SK-N-SH (cell line): ENCODE measurements at regions not wholly inside any gene's neighbourhood (a gene's known extent, or its start where the extent isn't known, plus 50 kb on each side); places are given as distances from the start of the nearest gene placed in this dataset.

Experiments used
- CTCF ChIA-PET: fragments of 300-600, 350-600 bp; formaldehyde crosslinking; extraction: SDS; loops from one replicate; lab custom pipeline; 2021; lab: Yijun Ruan, JAX
- POLR2A ChIA-PET: fragments of 350-600 bp; sonication (Branson Sonifier 250); formaldehyde crosslinking; extraction: SDS; loops from one replicate; lab custom pipeline; 2020; ENCODE audit warnings: antibody characterized with exemption, inconsistent platforms; lab: Yijun Ruan, JAX
- DNase-seq: peaks from one replicate; pipeline ENCODE4 v3.0.0; 2012
- H2AFZ ChIP-seq: fragments of 200-600 bp; sonication (generic); 2 replicates; pipeline ENCODE4 v1.8.1; 2016; ENCODE audit warnings: antibody characterized with exemption, mild to moderate bottlenecking, low read depth
- H3F3A ChIP-seq: fragments of 200-600 bp; sonication (generic); replicated peaks from 2 replicates; pipeline ENCODE3; 2016; ENCODE audit warnings: antibody characterized with exemption, mild to moderate bottlenecking; ENCODE audit not compliant: insufficient read depth
- H3K27ac ChIP-seq, 2 experiments: fragments of 200-500 bp in 1 of 2; fragments of 200-600 bp in 1 of 2; sonication (Bioruptor generic) in 1 of 2; sonication (generic), shearing (Covaris generic) in 1 of 2; 2 replicates each; pipeline versions ENCODE4 v1.5.1 to v1.6.1; 2014 to 2016; ENCODE audit warnings: low read depth in 2 of 2, inconsistent platforms in 1 of 2, low read length in 1 of 2, mild to moderate bottlenecking in 1 of 2, mixed read lengths in 1 of 2
- H3K27me3 ChIP-seq: fragments of 200-600 bp; sonication (generic), shearing (Covaris generic); 2 replicates; pipeline ENCODE4 v1.6.1; 2016; ENCODE audit warnings: mixed run types; ENCODE audit not compliant: insufficient read depth
- H3K36me3 ChIP-seq, 2 experiments: fragments of 200-500 bp in 1 of 2; fragments of 200-600 bp in 1 of 2; sonication (Bioruptor generic) in 1 of 2; sonication (generic) in 1 of 2; replicated peaks in 1 of 2; 2 replicates each; pipeline versions ENCODE3 to v1.5.1; 2014 to 2016; ENCODE audit warnings: low read length in 1 of 2, mild to moderate bottlenecking in 1 of 2; ENCODE audit not compliant: insufficient read depth in 2 of 2, control insufficient read depth in 1 of 2
- H3K4me1 ChIP-seq, 2 experiments: fragments of 200-500 bp in 1 of 2; fragments of 200-600 bp in 1 of 2; sonication (Bioruptor generic) in 1 of 2; sonication (generic), shearing (Covaris generic) in 1 of 2; 2 replicates each; pipeline versions ENCODE4 v1.5.1 to v1.6.1; 2014 to 2016; ENCODE audit warnings: low read depth in 1 of 2, low read length in 1 of 2, mixed run types in 1 of 2; ENCODE audit not compliant: insufficient read depth in 2 of 2, control insufficient read depth in 1 of 2
- H3K4me2 ChIP-seq: fragments of 200-600 bp; sonication (generic), shearing (Covaris generic); 2 replicates; pipeline ENCODE4 v1.6.1; 2017; ENCODE audit warnings: mixed run types
- H3K4me3 ChIP-seq, 2 experiments: fragments of 200-500 bp in 1 of 2; fragments of 200-600 bp in 1 of 2; sonication (Bioruptor generic) in 1 of 2; sonication (generic), shearing (Covaris generic) in 1 of 2; 2 replicates each; pipeline versions ENCODE4 v1.5.1 to v1.8.1; 2014 to 2016; ENCODE audit warnings: low read depth in 2 of 2, inconsistent platforms in 1 of 2, low read length in 1 of 2, mild to moderate bottlenecking in 1 of 2, mixed read lengths in 1 of 2, moderate library complexity in 1 of 2
- H3K79me2 ChIP-seq: fragments of 200-600 bp; sonication (generic); 2 replicates; pipeline ENCODE4 v1.8.1; 2017; ENCODE audit warnings: mild to moderate bottlenecking; ENCODE audit not compliant: insufficient read depth
- H3K9ac ChIP-seq: fragments of 200-600 bp; sonication (generic); 2 replicates; pipeline ENCODE4 v1.6.1; 2017; ENCODE audit warnings: mixed run types
- H3K9me2 ChIP-seq: fragments of 200-600 bp; sonication (generic); 2 replicates; pipeline ENCODE4 v1.6.1; 2017; ENCODE audit warnings: mixed run types
- H3K9me3 ChIP-seq: fragments of 200-600 bp; sonication (generic); 2 replicates; pipeline ENCODE4 v1.6.1; 2017; ENCODE audit warnings: mixed run types, mild to moderate bottlenecking, moderate library complexity
- H4K20me1 ChIP-seq: fragments of 200-600 bp; sonication (generic); 2 replicates; pipeline ENCODE4 v1.6.1; 2017; ENCODE audit warnings: mild to moderate bottlenecking, mixed run types; ENCODE audit not compliant: insufficient read depth
- CHD2 ChIP-seq: fragments of 150-350 bp; IDR thresholded peaks from 2 replicates; pipeline ENCODE4 v1.6.1; 2018; ENCODE audit warnings: low read length; ENCODE audit not compliant: partially characterized antibody
- FOSL2 ChIP-seq: IDR thresholded peaks from 2 replicates; pipeline ENCODE4 v1.4.0; 2012; ENCODE audit warnings: low read depth, mild to moderate bottlenecking, moderate library complexity, borderline replicate concordance
- FOXM1 ChIP-seq: IDR thresholded peaks from 2 replicates; pipeline ENCODE4 v1.4.0; 2012; ENCODE audit warnings: low read depth, mild to moderate bottlenecking
- GATA2 ChIP-seq: sonication (generic); formaldehyde crosslinking; IDR thresholded peaks from 2 replicates; pipeline ENCODE4 v1.5.0; 2020; ENCODE audit warnings: mild to moderate bottlenecking, missing genetic modification reagents
- MEF2A ChIP-seq: IDR thresholded peaks from 2 replicates; pipeline ENCODE4 v1.4.0; 2012; ENCODE audit warnings: low read depth, borderline replicate concordance
- NFIC ChIP-seq: IDR thresholded peaks from 2 replicates; pipeline ENCODE4 v1.4.0; 2012; ENCODE audit warnings: borderline replicate concordance
- NRF1 ChIP-seq: IDR thresholded peaks from 2 replicates; pipeline ENCODE4 v1.6.1; 2012; ENCODE audit warnings: low read depth, mild to moderate bottlenecking, low read length
- POLR2AphosphoS5 ChIP-seq: IDR thresholded peaks from 2 replicates; pipeline ENCODE4 v1.6.1; 2012; ENCODE audit warnings: low read depth, low read length
- RCOR1 ChIP-seq: fragments of 150-350 bp; IDR thresholded peaks from 2 replicates; pipeline ENCODE4 v1.6.1; 2017; ENCODE audit warnings: antibody characterized with exemption, low read length
- RFX5 ChIP-seq: IDR thresholded peaks from 2 replicates; pipeline ENCODE4 v1.6.1; 2012; ENCODE audit warnings: mild to moderate bottlenecking, improper control_type of control experiment, low read length
- RXRA ChIP-seq: IDR thresholded peaks from 2 replicates; pipeline ENCODE4 v1.4.0; 2012; ENCODE audit warnings: low read depth, mild to moderate bottlenecking, borderline replicate concordance
- SIN3A ChIP-seq: IDR thresholded peaks from 2 replicates; pipeline ENCODE4 v1.6.1; 2012; ENCODE audit warnings: low read depth, mild to moderate bottlenecking, low read length, moderate library complexity, borderline replicate concordance
- TAF1 ChIP-seq: IDR thresholded peaks from 2 replicates; pipeline ENCODE4 v1.6.1; 2012; ENCODE audit warnings: low read depth, mild to moderate bottlenecking, low read length, moderate library complexity, borderline replicate concordance
- TEAD4 ChIP-seq: IDR thresholded peaks from 2 replicates; pipeline ENCODE4 v1.4.0; 2012; ENCODE audit warnings: mild to moderate bottlenecking, borderline replicate concordance; ENCODE audit not compliant: insufficient read depth
- WGBS: methylation state at CpG from one replicate; pipeline ENCODE4 v1.1.6; 2017; ENCODE audit warnings: low lambda C conversion rate; 5-methylcytosine and 5-hydroxymethylcytosine counted together
- TF ChIP-seq, protein P1 (sequence below): IDR thresholded peaks from 2 replicates; pipeline ENCODE4 v1.4.0; 2012; ENCODE audit warnings: low read depth, borderline replicate concordance
- TF ChIP-seq, protein P2 (sequence below): IDR thresholded peaks from 2 replicates; pipeline ENCODE4; 2012
- TF ChIP-seq, protein P3 (sequence below): IDR thresholded peaks from 2 replicates; pipeline ENCODE4 v1.6.1; 2012; ENCODE audit warnings: mild to moderate bottlenecking, low read depth, low read length, moderate library complexity
- TF ChIP-seq, protein P4 (sequence below): IDR thresholded peaks from 2 replicates; pipeline ENCODE4 v1.4.0; 2012; ENCODE audit warnings: low read depth

DNA sequence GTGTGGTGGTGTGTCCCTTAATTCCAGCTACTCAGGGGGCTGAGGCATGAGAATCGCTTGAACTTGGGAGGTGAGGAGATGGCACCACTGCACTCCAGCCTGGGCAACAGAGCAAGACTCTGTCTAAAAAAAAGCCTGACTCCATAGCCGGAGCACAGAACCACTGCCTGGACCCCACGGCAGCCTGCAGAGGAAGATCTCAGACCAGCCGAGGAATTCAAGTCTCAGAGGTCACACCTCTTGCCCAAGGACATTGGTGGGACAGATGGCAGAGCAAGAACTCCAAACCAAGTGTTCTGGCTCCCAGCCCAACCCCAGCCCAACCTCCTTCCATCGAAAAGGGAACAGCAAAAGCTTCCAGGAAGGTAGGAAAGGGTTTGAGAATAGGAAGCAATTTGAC is 70.8 kb downstream of the SMIM20 start (continued):
- TF ChIP-seq, protein P1, sequence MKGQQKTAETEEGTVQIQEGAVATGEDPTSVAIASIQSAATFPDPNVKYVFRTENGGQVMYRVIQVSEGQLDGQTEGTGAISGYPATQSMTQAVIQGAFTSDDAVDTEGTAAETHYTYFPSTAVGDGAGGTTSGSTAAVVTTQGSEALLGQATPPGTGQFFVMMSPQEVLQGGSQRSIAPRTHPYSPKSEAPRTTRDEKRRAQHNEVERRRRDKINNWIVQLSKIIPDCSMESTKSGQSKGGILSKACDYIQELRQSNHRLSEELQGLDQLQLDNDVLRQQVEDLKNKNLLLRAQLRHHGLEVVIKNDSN, result no peak
- TF ChIP-seq, protein P2, sequence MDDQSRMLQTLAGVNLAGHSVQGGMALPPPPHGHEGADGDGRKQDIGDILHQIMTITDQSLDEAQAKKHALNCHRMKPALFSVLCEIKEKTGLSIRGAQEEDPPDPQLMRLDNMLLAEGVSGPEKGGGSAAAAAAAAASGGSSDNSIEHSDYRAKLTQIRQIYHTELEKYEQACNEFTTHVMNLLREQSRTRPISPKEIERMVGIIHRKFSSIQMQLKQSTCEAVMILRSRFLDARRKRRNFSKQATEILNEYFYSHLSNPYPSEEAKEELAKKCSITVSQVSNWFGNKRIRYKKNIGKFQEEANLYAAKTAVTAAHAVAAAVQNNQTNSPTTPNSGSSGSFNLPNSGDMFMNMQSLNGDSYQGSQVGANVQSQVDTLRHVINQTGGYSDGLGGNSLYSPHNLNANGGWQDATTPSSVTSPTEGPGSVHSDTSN, result no peak
- TF ChIP-seq, protein P3, sequence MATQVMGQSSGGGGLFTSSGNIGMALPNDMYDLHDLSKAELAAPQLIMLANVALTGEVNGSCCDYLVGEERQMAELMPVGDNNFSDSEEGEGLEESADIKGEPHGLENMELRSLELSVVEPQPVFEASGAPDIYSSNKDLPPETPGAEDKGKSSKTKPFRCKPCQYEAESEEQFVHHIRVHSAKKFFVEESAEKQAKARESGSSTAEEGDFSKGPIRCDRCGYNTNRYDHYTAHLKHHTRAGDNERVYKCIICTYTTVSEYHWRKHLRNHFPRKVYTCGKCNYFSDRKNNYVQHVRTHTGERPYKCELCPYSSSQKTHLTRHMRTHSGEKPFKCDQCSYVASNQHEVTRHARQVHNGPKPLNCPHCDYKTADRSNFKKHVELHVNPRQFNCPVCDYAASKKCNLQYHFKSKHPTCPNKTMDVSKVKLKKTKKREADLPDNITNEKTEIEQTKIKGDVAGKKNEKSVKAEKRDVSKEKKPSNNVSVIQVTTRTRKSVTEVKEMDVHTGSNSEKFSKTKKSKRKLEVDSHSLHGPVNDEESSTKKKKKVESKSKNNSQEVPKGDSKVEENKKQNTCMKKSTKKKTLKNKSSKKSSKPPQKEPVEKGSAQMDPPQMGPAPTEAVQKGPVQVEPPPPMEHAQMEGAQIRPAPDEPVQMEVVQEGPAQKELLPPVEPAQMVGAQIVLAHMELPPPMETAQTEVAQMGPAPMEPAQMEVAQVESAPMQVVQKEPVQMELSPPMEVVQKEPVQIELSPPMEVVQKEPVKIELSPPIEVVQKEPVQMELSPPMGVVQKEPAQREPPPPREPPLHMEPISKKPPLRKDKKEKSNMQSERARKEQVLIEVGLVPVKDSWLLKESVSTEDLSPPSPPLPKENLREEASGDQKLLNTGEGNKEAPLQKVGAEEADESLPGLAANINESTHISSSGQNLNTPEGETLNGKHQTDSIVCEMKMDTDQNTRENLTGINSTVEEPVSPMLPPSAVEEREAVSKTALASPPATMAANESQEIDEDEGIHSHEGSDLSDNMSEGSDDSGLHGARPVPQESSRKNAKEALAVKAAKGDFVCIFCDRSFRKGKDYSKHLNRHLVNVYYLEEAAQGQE, result no peak
- TF ChIP-seq FOSL2, result no peak

DNA sequence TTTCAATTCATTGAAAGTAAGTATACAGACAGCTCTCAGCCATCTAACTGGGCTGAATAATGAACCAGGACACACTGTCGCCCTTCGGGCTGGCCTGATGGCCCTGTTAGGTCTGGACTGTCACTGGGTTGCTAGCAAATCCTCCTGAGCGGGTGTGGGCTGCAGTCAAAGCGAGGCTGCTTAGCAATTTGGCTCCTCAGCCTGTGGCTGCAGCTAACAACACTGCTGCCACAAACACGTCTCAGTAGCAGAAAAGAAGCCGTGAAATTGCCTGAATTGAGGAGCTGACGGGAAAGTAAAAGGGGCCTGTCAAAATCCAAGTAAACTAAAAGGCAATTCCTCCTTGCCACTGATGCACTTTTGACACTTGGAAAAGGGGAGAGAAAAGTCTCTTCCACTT is 72.8 kb downstream of the SMIM20 start:
- H3K9me2 ChIP-seq, result no peaks in the 10 kb centered on the region
- H3K27ac ChIP-seq, result no peak overlapping the region
- H3K9me3 ChIP-seq, result no peaks in the 10 kb centered on the region
- H3K36me3 ChIP-seq, result no peaks in the 10 kb centered on the region
- no peaks in the 10 kb centered on the region; a peak in 1 of 4 replicates for H3K4me1 ChIP-seq
- 57% methylated on average over 5 of the region's 7 CpGs for WGBS
- POLR2A ChIA-PET, result no interaction called here
- TF ChIP-seq RFX5, result no peak
- TF ChIP-seq NRF1, result no peak
- no peak for TF ChIP-seq MEF2A
- TF ChIP-seq NFIC, result no peak
- TF ChIP-seq, protein P2, result no peak
- TF ChIP-seq, protein P3, result no peak
- no peak for TF ChIP-seq GATA2 (CRISPR knock-in tag)
- TF ChIP-seq RCOR1, result no peak
- TF ChIP-seq, protein P1, result no peak
- TF ChIP-seq CHD2, result no peak
- no peak for TF ChIP-seq RXRA
- no peak for TF ChIP-seq FOXM1
- TF ChIP-seq TEAD4, result no peak
- no peak for TF ChIP-seq POLR2AphosphoS5
- TF ChIP-seq TAF1, result no peak
- TF ChIP-seq FOSL2, result no peak
- TF ChIP-seq, protein P4, sequence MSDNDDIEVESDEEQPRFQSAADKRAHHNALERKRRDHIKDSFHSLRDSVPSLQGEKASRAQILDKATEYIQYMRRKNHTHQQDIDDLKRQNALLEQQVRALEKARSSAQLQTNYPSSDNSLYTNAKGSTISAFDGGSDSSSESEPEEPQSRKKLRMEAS, result no peak
- TF ChIP-seq SIN3A, result no peak
- H3K4me3 ChIP-seq, result no peak overlapping the region
- H3K4me2 ChIP-seq, result no peak overlapping the region
- H2AFZ ChIP-seq, result no peak overlapping the region
- H3F3A ChIP-seq, result no peaks in the 10 kb centered on the region
- CTCF ChIA-PET, result interaction anchor here (0.8 to 2.9 kb wide), 7 partner anchors 8 to 424 kb away, joined by 3 to 21 read pairs (median 3); no protein-coding TSS in a partner anchor
- no peak for DNase-seq
- no peaks in the 10 kb centered on the region for H4K20me1 ChIP-seq
- H3K79me2 ChIP-seq, result no peaks in the 10 kb centered on the region
- H3K27me3 ChIP-seq, result no peaks in the 10 kb centered on the region
- no peak overlapping the region for H3K9ac ChIP-seq
